ENCODE measurements at regions not wholly inside any gene's neighbourhood (a gene's known extent, or its start where the extent isn't known, plus 50 kb on each side); places are given as distances from the start of the nearest gene placed in this dataset.

- TF ChIP-seq, protein P1, sequence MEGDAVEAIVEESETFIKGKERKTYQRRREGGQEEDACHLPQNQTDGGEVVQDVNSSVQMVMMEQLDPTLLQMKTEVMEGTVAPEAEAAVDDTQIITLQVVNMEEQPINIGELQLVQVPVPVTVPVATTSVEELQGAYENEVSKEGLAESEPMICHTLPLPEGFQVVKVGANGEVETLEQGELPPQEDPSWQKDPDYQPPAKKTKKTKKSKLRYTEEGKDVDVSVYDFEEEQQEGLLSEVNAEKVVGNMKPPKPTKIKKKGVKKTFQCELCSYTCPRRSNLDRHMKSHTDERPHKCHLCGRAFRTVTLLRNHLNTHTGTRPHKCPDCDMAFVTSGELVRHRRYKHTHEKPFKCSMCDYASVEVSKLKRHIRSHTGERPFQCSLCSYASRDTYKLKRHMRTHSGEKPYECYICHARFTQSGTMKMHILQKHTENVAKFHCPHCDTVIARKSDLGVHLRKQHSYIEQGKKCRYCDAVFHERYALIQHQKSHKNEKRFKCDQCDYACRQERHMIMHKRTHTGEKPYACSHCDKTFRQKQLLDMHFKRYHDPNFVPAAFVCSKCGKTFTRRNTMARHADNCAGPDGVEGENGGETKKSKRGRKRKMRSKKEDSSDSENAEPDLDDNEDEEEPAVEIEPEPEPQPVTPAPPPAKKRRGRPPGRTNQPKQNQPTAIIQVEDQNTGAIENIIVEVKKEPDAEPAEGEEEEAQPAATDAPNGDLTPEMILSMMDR (IDR thresholded peaks at IDR 0.05; ENCODE audit: insufficient read depth, low read length), result no peak
- no peak for TF ChIP-seq SPI1 (IDR thresholded peaks at IDR 0.05; ENCODE audit: borderline replicate concordance, low read depth)
- no peak for TF ChIP-seq GABPA (IDR thresholded peaks at IDR 0.05; ENCODE audit: low read depth)
- TF ChIP-seq, protein P2, sequence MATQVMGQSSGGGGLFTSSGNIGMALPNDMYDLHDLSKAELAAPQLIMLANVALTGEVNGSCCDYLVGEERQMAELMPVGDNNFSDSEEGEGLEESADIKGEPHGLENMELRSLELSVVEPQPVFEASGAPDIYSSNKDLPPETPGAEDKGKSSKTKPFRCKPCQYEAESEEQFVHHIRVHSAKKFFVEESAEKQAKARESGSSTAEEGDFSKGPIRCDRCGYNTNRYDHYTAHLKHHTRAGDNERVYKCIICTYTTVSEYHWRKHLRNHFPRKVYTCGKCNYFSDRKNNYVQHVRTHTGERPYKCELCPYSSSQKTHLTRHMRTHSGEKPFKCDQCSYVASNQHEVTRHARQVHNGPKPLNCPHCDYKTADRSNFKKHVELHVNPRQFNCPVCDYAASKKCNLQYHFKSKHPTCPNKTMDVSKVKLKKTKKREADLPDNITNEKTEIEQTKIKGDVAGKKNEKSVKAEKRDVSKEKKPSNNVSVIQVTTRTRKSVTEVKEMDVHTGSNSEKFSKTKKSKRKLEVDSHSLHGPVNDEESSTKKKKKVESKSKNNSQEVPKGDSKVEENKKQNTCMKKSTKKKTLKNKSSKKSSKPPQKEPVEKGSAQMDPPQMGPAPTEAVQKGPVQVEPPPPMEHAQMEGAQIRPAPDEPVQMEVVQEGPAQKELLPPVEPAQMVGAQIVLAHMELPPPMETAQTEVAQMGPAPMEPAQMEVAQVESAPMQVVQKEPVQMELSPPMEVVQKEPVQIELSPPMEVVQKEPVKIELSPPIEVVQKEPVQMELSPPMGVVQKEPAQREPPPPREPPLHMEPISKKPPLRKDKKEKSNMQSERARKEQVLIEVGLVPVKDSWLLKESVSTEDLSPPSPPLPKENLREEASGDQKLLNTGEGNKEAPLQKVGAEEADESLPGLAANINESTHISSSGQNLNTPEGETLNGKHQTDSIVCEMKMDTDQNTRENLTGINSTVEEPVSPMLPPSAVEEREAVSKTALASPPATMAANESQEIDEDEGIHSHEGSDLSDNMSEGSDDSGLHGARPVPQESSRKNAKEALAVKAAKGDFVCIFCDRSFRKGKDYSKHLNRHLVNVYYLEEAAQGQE (IDR thresholded peaks at IDR 0.05; ENCODE audit: insufficient replicate concordance, low read depth), result no peak
- TF ChIP-seq POLR2AphosphoS5 (IDR thresholded peaks at IDR 0.05; ENCODE audit: low read depth), result no peak
- DNase-seq (ENCODE audit: low read depth in 1 of 2, low spot score in 1 of 2), result no peak
- no peak overlapping the region for H3K27ac ChIP-seq (replicated peaks)
- H3K27me3 ChIP-seq (ENCODE audit: insufficient read depth, poor library complexity, severe bottlenecking), result no peaks in the 10 kb centered on the region
- H3K4me3 ChIP-seq (replicated peaks; ENCODE audit: insufficient read depth, low read length), result no peak overlapping the region
Measured at GRCh38 chr5:92500752-92501151, 1080.3 kb downstream of the NR2F1-AS1 start.

GRCh38 chr5:92496545-92496944 is 1084.5 kb downstream of the NR2F1-AS1 start:
- Histone ChIP-seq H3K4me3 (replicated peaks; ENCODE audit: insufficient read depth, low read length) (no peak overlapping the region), H3K27ac (replicated peaks) (no peak overlapping the region), H3K27me3 (ENCODE audit: insufficient read depth, poor library complexity, severe bottlenecking) (no peaks in the 10 kb centered on the region)
- TF ChIP-seq POLR2AphosphoS5 (IDR thresholded peaks at IDR 0.05; ENCODE audit: low read depth), result no peak
- TF ChIP-seq GABPA (IDR thresholded peaks at IDR 0.05; ENCODE audit: low read depth), result no peak
- TF ChIP-seq, protein P1 (IDR thresholded peaks at IDR 0.05; ENCODE audit: insufficient read depth, low read length), result no peak
- TF ChIP-seq, protein P2 (IDR thresholded peaks at IDR 0.05; ENCODE audit: insufficient replicate concordance, low read depth), result no peak
- TF ChIP-seq SPI1 (IDR thresholded peaks at IDR 0.05; ENCODE audit: borderline replicate concordance, low read depth), result no peak
- no peak for DNase-seq (ENCODE audit: low read depth in 1 of 2, low spot score in 1 of 2)

DNA sequence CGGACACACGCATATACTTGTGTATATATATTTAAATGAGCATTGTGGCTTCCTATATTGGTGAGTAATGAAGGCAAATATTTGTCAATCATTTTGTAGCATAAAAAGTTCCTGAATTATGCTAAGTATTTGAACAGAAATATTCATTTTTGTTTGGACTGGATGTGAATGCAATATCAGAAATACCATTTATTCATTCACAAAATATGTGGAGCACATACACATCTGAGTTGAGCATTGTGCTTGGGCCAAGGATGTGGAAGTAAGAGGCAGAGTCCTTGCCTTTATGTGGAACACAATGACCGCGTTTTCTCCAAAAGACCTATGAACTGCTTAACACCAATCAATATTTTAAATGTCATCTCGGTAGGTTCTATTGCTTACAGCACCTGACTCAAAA is 1086.5 kb downstream of the NR2F1-AS1 start:
- TF ChIP-seq GABPA (IDR thresholded peaks at IDR 0.05; ENCODE audit: low read depth), result no peak
- TF ChIP-seq, protein P2 (IDR thresholded peaks at IDR 0.05; ENCODE audit: insufficient replicate concordance, low read depth), result no peak
- TF ChIP-seq SPI1 (IDR thresholded peaks at IDR 0.05; ENCODE audit: borderline replicate concordance, low read depth), result no peak
- TF ChIP-seq POLR2AphosphoS5 (IDR thresholded peaks at IDR 0.05; ENCODE audit: low read depth), result no peak
- TF ChIP-seq, protein P1 (IDR thresholded peaks at IDR 0.05; ENCODE audit: insufficient read depth, low read length), result no peak
- H3K4me3 ChIP-seq (replicated peaks; ENCODE audit: insufficient read depth, low read length), result no peak overlapping the region
- H3K27me3 ChIP-seq (ENCODE audit: insufficient read depth, poor library complexity, severe bottlenecking), result no peaks in the 10 kb centered on the region
- no peak for DNase-seq (ENCODE audit: low read depth in 1 of 2, low spot score in 1 of 2)
- H3K27ac ChIP-seq (replicated peaks), result no peak overlapping the region

Measured in HL-60 (cell line).